K562 (cell line): ENCODE measurements at regions not wholly inside any gene's neighbourhood (a gene's known extent, or its start where the extent isn't known, plus 50 kb on each side); places are given as distances from the start of the nearest gene placed in this dataset.

Source experiments
- ATAC-seq: fragments of 200-7000 bp; cut with Tn5 transposase; 3 replicates; pipeline ENCODE4 v1.9.1; 2020; ENCODE audit warnings: moderate library complexity
- BruUV-seq: library from RNA; stranded (reverse); fragments of 400-500 nt; replicated peaks from 2 replicates; lab custom pipeline; 2021; lab: Mats Ljungman, UMichigan
- CTCF ChIA-PET: fragments of 300-600 bp; formaldehyde crosslinking; extraction: SDS; loops from one replicate; lab custom pipeline; 2021; ENCODE audit warnings: low intra/inter-chr PET ratio; lab: Yijun Ruan, JAX
- POLR2A ChIA-PET: fragments of 300-600, 350-650 bp; sonication (Branson Sonifier 250); formaldehyde crosslinking; extraction: SDS; loops from one replicate; lab custom pipeline; 2021; ENCODE audit warnings: antibody characterized with exemption, inconsistent platforms; lab: Yijun Ruan, JAX
- DNase-seq, 4 experiments: peaks; one replicate each; pipeline versions ENCODE4 v3.0.0 to v3.0.0-alpha.2; 2011 to 2018; ENCODE audit warnings: low spot score in 3 of 4, mixed read lengths in 3 of 4; ENCODE audit errors: extremely low read depth in 1 of 4
- FAIRE-seq: peaks from 2 replicates; lab custom pipeline; 2011; peaks lifted over from hg19 to GRCh38; lab: Jason Lieb, UNC
- H2AFZ ChIP-seq: 2 replicates; pipeline ENCODE4 v1.6.0; 2011; ENCODE audit warnings: low read depth, low read length, control low read depth, inconsistent platforms
- H3K27ac ChIP-seq: fragments of 200-600 bp; 3 replicates; pipeline ENCODE4 v1.8.0; 2011; ENCODE audit warnings: low read depth, mild to moderate bottlenecking, control low read depth, inconsistent platforms, low read length, moderate library complexity, mixed read lengths; ENCODE audit errors: extremely low read depth
- H3K27me3 ChIP-seq, 2 experiments: fragments of 300-600 bp in 1 of 2; 2 replicates in 1 of 2; 3 replicates in 1 of 2; pipeline versions ENCODE4 v1.6.0 to v1.8.0; 2011; ENCODE audit warnings: inconsistent platforms in 2 of 2, low read length in 2 of 2, mild to moderate bottlenecking in 1 of 2, mixed read lengths in 1 of 2, moderate library complexity in 1 of 2; ENCODE audit not compliant: control insufficient read depth in 2 of 2, insufficient read depth in 2 of 2
- H3K36me3 ChIP-seq: fragments of 300-600 bp; 3 replicates; pipeline ENCODE4 v1.8.0; 2011; ENCODE audit warnings: mild to moderate bottlenecking, low read length, inconsistent platforms; ENCODE audit not compliant: control insufficient read depth, insufficient read depth
- H3K4me1 ChIP-seq, 2 experiments: fragments of 200-600 bp in 1 of 2; replicated peaks in 1 of 2; 2 replicates in 1 of 2; 3 replicates in 1 of 2; pipeline versions ENCODE4 v1.5.1 to v1.8.0; 2011; ENCODE audit warnings: inconsistent platforms in 2 of 2, low read length in 2 of 2, mild to moderate bottlenecking in 1 of 2, mixed read lengths in 1 of 2, moderate library complexity in 1 of 2; ENCODE audit not compliant: control insufficient read depth in 2 of 2, insufficient read depth in 2 of 2
- H3K4me2 ChIP-seq: 2 replicates; pipeline ENCODE4 v1.6.1; 2011; ENCODE audit warnings: low read length, control low read depth, inconsistent platforms, mixed read lengths; ENCODE audit not compliant: insufficient read depth
- H3K4me3 ChIP-seq: fragments of 200-600 bp; sonication (generic), shearing (Covaris generic); 2 replicates; pipeline ENCODE4 v1.5.1; 2016; ENCODE audit warnings: control low read depth, inconsistent platforms
- H3K79me2 ChIP-seq: fragments of 200-600 bp; 3 replicates; pipeline ENCODE4 v1.8.0; 2011; ENCODE audit warnings: low read length, inconsistent platforms; ENCODE audit not compliant: control insufficient read depth, insufficient read depth
- H3K9ac ChIP-seq, 2 experiments: 2 replicates each; pipeline versions ENCODE4 v1.6.0 to v1.6.1; 2011; ENCODE audit warnings: low read depth in 2 of 2, low read length in 2 of 2, control low read depth in 1 of 2, inconsistent platforms in 1 of 2, mild to moderate bottlenecking in 1 of 2, mixed read lengths in 1 of 2; ENCODE audit not compliant: insufficient read depth in 1 of 2
- H3K9me1 ChIP-seq: one replicate; pipeline ENCODE4 v1.6.0; 2011; ENCODE audit warnings: inconsistent platforms, mild to moderate bottlenecking, low read length, moderate library complexity; ENCODE audit not compliant: control insufficient read depth, insufficient read depth
- H3K9me3 ChIP-seq: replicated peaks from 2 replicates; pipeline ENCODE4 v1.5.1; 2011; ENCODE audit warnings: low read depth, low read length, inconsistent platforms; ENCODE audit not compliant: control insufficient read depth, insufficient read depth
- H4K20me1 ChIP-seq: replicated peaks from 2 replicates; pipeline ENCODE4 v1.6.1; 2011; ENCODE audit warnings: low read length, inconsistent platforms, mixed read lengths; ENCODE audit not compliant: control insufficient read depth, insufficient read depth
- DPF2 ChIP-seq: fragments of 450-650 bp; IDR thresholded peaks from 2 replicates; pipeline ENCODE4 v1.6.1; 2016
- ELK3 ChIP-seq: fragments of 450-650 bp; formaldehyde crosslinking; IDR thresholded peaks from 2 replicates; pipeline ENCODE4 v1.4.0; 2020; ENCODE audit warnings: mild to moderate bottlenecking
- ERF ChIP-seq: fragments of 450-650 bp; formaldehyde crosslinking; IDR thresholded peaks from 2 replicates; pipeline ENCODE4 v1.4.0; 2020; ENCODE audit warnings: mild to moderate bottlenecking, mixed read lengths
- ESRRA ChIP-seq: fragments of 450-650 bp; IDR thresholded peaks from 2 replicates; pipeline ENCODE4 v1.6.1; 2014; ENCODE audit warnings: low read depth, mild to moderate bottlenecking, moderate library complexity, borderline replicate concordance
- FOXM1 ChIP-seq, 2 experiments: fragments of 450-650 bp in 1 of 2; sonication (generic) in 1 of 2; formaldehyde crosslinking in 1 of 2; IDR thresholded peaks; 2 replicates each; pipeline versions ENCODE4 v1.6.1 to v1.9.0; 2017 to 2022; ENCODE audit warnings: low read depth in 2 of 2, mild to moderate bottlenecking in 2 of 2, missing genetic modification reagents in 1 of 2, moderate library complexity in 1 of 2
- KDM5B ChIP-seq: fragments of 200-600 bp; sonication (generic); IDR thresholded peaks from 2 replicates; pipeline ENCODE4 v1.6.1; 2012; ENCODE audit warnings: low read depth, mild to moderate bottlenecking, moderate library complexity, low read length, control low read depth, inconsistent platforms; ENCODE audit not compliant: insufficient replicate concordance
- MBD1 ChIP-seq: fragments of 250-450 bp; sonication (Bioruptor Pico); IDR thresholded peaks from 2 replicates; pipeline ENCODE4 v1.8.0; 2022; ENCODE audit warnings: inconsistent platforms
- MCM5 ChIP-seq: fragments of 450-650 bp; IDR thresholded peaks from 2 replicates; pipeline ENCODE4 v1.6.1; 2016; ENCODE audit warnings: low read depth
- MTF1 ChIP-seq: fragments of 250-450 bp; sonication (Bioruptor Pico); IDR thresholded peaks from 2 replicates; pipeline ENCODE4 v1.9.0; 2021; ENCODE audit warnings: moderate library complexity, mild to moderate bottlenecking, inconsistent platforms, borderline replicate concordance
- PCBP1 ChIP-seq: fragments of 200-400 bp; formaldehyde crosslinking; IDR thresholded peaks from 2 replicates; pipeline ENCODE4 v1.6.1; 2018; ENCODE audit warnings: mild to moderate bottlenecking, low read depth, low read length; ENCODE audit not compliant: poor library complexity, severe bottlenecking
- RFX1 ChIP-seq: fragments of 450-650 bp; IDR thresholded peaks from 2 replicates; pipeline ENCODE4 v1.6.1; 2016; ENCODE audit warnings: mild to moderate bottlenecking, moderate library complexity
- SMAD1 ChIP-seq: fragments of 150-350 bp; IDR thresholded peaks from 2 replicates; pipeline ENCODE4 v1.6.1; 2014; ENCODE audit warnings: low read length, low read depth; ENCODE audit not compliant: partially characterized antibody
- TCF15 ChIP-seq: fragments of 250-450 bp; sonication (Bioruptor Pico); IDR thresholded peaks from 2 replicates; pipeline ENCODE4 v1.8.0; 2022; ENCODE audit warnings: moderate library complexity, mild to moderate bottlenecking, inconsistent platforms
- XRCC5 ChIP-seq: fragments of 200-400 bp; formaldehyde crosslinking; IDR thresholded peaks from 2 replicates; pipeline ENCODE4 v1.6.1; 2017; ENCODE audit warnings: low read depth, mild to moderate bottlenecking, low read length
- YBX1 ChIP-seq: fragments of 450-650 bp; IDR thresholded peaks from 2 replicates; pipeline ENCODE4 v1.7.1; 2016; ENCODE audit warnings: mild to moderate bottlenecking
- ZBTB34 ChIP-seq: fragments of 250-450 bp; sonication (Bioruptor Pico); IDR thresholded peaks from 2 replicates; pipeline ENCODE4 v1.8.0; 2021; ENCODE audit warnings: mild to moderate bottlenecking, moderate library complexity
- ZC3H4 ChIP-seq: sonication (generic); formaldehyde crosslinking; IDR thresholded peaks from 2 replicates; pipeline ENCODE4 v1.9.0; 2021; ENCODE audit warnings: missing genetic modification reagents, borderline replicate concordance
- ZEB2 ChIP-seq: fragments of 450-650 bp; IDR thresholded peaks from 2 replicates; pipeline ENCODE4 v1.6.1; 2016
- ZNF354B ChIP-seq: fragments of 250-450 bp; sonication (Bioruptor Pico); IDR thresholded peaks from 2 replicates; pipeline ENCODE4 v1.4.0; 2020
- WGBS: fragments of 100-300 bp; shearing (Covaris generic); methylation state at CpG from one replicate; pipeline ENCODE4 v1.1.6; 2016; ENCODE audit warnings: low coverage, mixed read lengths; ENCODE audit not compliant: insufficient coverage; ENCODE audit errors: missing lambda C conversion rate; 5-methylcytosine and 5-hydroxymethylcytosine counted together
- in situ Hi-C: fragments of 300-500 bp; cut with MboI; formaldehyde crosslinking; loops from 4 replicates; pipeline ENCODE4 v1.15.0; 2018; ENCODE audit warnings: inconsistent platforms, mixed read lengths
- intact Hi-C: fragments of 100-400 bp; cut with micrococcal nuclease; formaldehyde crosslinking; loops from 2 replicates; pipeline ENCODE4 v1.14.2; 2022

GRCh38 chr2:103980401-103980800 lies 873.5 kb upstream of the POU3F3 start:
- Histone ChIP-seq H2AFZ (no peak overlapping the region), H3K79me2 (no peaks in the 10 kb centered on the region), H3K9me1 (no peaks in the 10 kb centered on the region), H3K9me3 (no peaks in the 10 kb centered on the region), H3K27me3 (no peaks in the 10 kb centered on the region), H3K4me2 (no peak overlapping the region), H3K4me3 (no peak overlapping the region), H3K27ac (no peak overlapping the region), H4K20me1 (no peaks in the 10 kb centered on the region), H3K36me3 (no peaks in the 10 kb centered on the region), H3K9ac (no peak overlapping the region), H3K4me1 (no peaks in the 10 kb centered on the region)
- 13% methylated on average over 1 of the region's 1 CpG for WGBS
- ATAC-seq (no peak), DNase-seq (no peak), FAIRE-seq (no peak)
- in situ Hi-C loops (no loop called here), intact Hi-C loops (no loop called here)
- CTCF ChIA-PET, result no interaction called here
- TF ChIP-seq SMAD1 (no peak), ZBTB34 (CRISPR knock-in tag) (no peak), ELK3 (CRISPR knock-in tag) (no peak), YBX1 (no peak), PCBP1 (no peak), MBD1 (no peak), FOXM1 (IDR thresholded peaks at IDR 0.05; ENCODE audit: low read depth) (no peak), FOXM1 (CRISPR knock-in tag; IDR thresholded peaks at IDR 0.05; ENCODE audit: low read depth) (no peak), DPF2 (no peak), ZEB2 (no peak), MTF1 (no peak), KDM5B (no peak), TCF15 (CRISPR knock-in tag) (no peak), ZC3H4 (CRISPR knock-in tag) (no peak), RFX1 (no peak), MCM5 (no peak), ERF (no peak), XRCC5 (no peak), ZNF354B (CRISPR knock-in tag) (no peak), ESRRA (no peak)
- BruUV-seq, result no TSS peak
- POLR2A ChIA-PET, result interaction anchor here (0.7 kb wide), 1 partner anchor 690 kb away, joined by 3 read pairs; no protein-coding TSS in a partner anchor
